SK-N-SH (cell line): ENCODE measurements at regions not wholly inside any gene's neighbourhood (a gene's known extent, or its start where the extent isn't known, plus 50 kb on each side); places are given as distances from the start of the nearest gene placed in this dataset.

ENCODE experiments used
- EP300 ChIP-seq, 2 experiments: IDR thresholded peaks; 2 replicates each; pipeline versions ENCODE4 v1.4.0 to v1.6.1; 2012; ENCODE audit warnings: borderline replicate concordance in 1 of 2, low read depth in 1 of 2, low read length in 1 of 2
- FOXJ3 ChIP-seq: sonication (generic); formaldehyde crosslinking; IDR thresholded peaks from 2 replicates; pipeline ENCODE4 v1.5.1; 2020; ENCODE audit warnings: mild to moderate bottlenecking, missing genetic modification reagents
- FOXM1 ChIP-seq: IDR thresholded peaks from 2 replicates; pipeline ENCODE4 v1.4.0; 2012; ENCODE audit warnings: low read depth, mild to moderate bottlenecking
- GABPA ChIP-seq: IDR thresholded peaks from 2 replicates; pipeline ENCODE4 v1.4.0; 2012; ENCODE audit warnings: low read depth, mild to moderate bottlenecking
- MXI1 ChIP-seq: IDR thresholded peaks from 2 replicates; pipeline ENCODE4 v1.6.1; 2012; ENCODE audit warnings: mild to moderate bottlenecking, low read depth, low read length, improper control_type of control experiment
- POLR2AphosphoS5 ChIP-seq: IDR thresholded peaks from 2 replicates; pipeline ENCODE4 v1.6.1; 2012; ENCODE audit warnings: low read depth, low read length
- RFX5 ChIP-seq: IDR thresholded peaks from 2 replicates; pipeline ENCODE4 v1.6.1; 2012; ENCODE audit warnings: mild to moderate bottlenecking, improper control_type of control experiment, low read length
- RXRA ChIP-seq: IDR thresholded peaks from 2 replicates; pipeline ENCODE4 v1.4.0; 2012; ENCODE audit warnings: low read depth, mild to moderate bottlenecking, borderline replicate concordance
- YY1 ChIP-seq: IDR thresholded peaks from 2 replicates; pipeline ENCODE4 v1.4.0; 2012; ENCODE audit warnings: low read depth, mild to moderate bottlenecking
- TF ChIP-seq, protein P1 (sequence below): fragments of 200-600 bp; sonication (generic); IDR thresholded peaks from 2 replicates; pipeline ENCODE4 v1.6.1; 2017; ENCODE audit warnings: antibody characterized with exemption, mild to moderate bottlenecking, moderate library complexity
- TF ChIP-seq, protein P2 (sequence below): IDR thresholded peaks from 2 replicates; pipeline ENCODE4; 2012
- TF ChIP-seq, protein P3 (sequence below): IDR thresholded peaks from 2 replicates; pipeline ENCODE4 v1.4.0; 2012; ENCODE audit warnings: low read depth, borderline replicate concordance

DNA sequence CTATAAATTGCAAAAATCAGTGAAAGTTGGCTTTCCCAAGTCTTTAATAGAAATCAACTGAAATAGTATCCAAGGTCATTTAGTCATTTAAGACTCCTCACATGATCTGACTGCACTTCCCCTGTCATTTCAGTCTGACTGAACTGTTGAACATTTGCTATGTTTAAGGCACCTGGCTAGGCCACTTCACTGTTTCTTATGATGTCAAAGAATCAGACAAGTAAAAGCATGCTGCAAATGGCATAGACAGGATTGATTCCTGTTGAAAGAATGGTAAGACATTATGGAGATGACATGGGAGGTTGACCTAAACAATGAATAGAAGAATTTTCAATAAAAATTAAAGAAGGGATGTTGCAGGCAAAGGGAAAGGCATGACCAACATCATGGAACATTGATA lies 502.1 kb downstream of the NFIB start:
- TF ChIP-seq, protein P1, sequence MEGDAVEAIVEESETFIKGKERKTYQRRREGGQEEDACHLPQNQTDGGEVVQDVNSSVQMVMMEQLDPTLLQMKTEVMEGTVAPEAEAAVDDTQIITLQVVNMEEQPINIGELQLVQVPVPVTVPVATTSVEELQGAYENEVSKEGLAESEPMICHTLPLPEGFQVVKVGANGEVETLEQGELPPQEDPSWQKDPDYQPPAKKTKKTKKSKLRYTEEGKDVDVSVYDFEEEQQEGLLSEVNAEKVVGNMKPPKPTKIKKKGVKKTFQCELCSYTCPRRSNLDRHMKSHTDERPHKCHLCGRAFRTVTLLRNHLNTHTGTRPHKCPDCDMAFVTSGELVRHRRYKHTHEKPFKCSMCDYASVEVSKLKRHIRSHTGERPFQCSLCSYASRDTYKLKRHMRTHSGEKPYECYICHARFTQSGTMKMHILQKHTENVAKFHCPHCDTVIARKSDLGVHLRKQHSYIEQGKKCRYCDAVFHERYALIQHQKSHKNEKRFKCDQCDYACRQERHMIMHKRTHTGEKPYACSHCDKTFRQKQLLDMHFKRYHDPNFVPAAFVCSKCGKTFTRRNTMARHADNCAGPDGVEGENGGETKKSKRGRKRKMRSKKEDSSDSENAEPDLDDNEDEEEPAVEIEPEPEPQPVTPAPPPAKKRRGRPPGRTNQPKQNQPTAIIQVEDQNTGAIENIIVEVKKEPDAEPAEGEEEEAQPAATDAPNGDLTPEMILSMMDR = no peak
- no peak for TF ChIP-seq EP300 (IDR thresholded peaks at IDR 0.05; ENCODE audit: borderline replicate concordance in 1 of 2, low read depth in 1 of 2, low read length in 1 of 2)
- TF ChIP-seq FOXJ3 (CRISPR knock-in tag) = no peak
- TF ChIP-seq YY1 = no peak
- no peak for TF ChIP-seq RXRA
- TF ChIP-seq, protein P2, sequence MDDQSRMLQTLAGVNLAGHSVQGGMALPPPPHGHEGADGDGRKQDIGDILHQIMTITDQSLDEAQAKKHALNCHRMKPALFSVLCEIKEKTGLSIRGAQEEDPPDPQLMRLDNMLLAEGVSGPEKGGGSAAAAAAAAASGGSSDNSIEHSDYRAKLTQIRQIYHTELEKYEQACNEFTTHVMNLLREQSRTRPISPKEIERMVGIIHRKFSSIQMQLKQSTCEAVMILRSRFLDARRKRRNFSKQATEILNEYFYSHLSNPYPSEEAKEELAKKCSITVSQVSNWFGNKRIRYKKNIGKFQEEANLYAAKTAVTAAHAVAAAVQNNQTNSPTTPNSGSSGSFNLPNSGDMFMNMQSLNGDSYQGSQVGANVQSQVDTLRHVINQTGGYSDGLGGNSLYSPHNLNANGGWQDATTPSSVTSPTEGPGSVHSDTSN = no peak
- no peak for TF ChIP-seq POLR2AphosphoS5
- TF ChIP-seq FOXM1 = no peak
- TF ChIP-seq, protein P3, sequence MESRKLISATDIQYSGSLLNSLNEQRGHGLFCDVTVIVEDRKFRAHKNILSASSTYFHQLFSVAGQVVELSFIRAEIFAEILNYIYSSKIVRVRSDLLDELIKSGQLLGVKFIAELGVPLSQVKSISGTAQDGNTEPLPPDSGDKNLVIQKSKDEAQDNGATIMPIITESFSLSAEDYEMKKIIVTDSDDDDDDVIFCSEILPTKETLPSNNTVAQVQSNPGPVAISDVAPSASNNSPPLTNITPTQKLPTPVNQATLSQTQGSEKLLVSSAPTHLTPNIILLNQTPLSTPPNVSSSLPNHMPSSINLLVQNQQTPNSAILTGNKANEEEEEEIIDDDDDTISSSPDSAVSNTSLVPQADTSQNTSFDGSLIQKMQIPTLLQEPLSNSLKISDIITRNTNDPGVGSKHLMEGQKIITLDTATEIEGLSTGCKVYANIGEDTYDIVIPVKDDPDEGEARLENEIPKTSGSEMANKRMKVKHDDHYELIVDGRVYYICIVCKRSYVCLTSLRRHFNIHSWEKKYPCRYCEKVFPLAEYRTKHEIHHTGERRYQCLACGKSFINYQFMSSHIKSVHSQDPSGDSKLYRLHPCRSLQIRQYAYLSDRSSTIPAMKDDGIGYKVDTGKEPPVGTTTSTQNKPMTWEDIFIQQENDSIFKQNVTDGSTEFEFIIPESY = no peak
- no peak for TF ChIP-seq RFX5
- TF ChIP-seq GABPA = no peak
- no peak for TF ChIP-seq MXI1
